Neuron (in vitro differentiated cells): ENCODE measurements at regions not wholly inside any gene's neighbourhood (a gene's known extent, or its start where the extent isn't known, plus 50 kb on each side); places are given as distances from the start of the nearest gene placed in this dataset.
"Not testable (repeated sequence)": the region's sequence is repeated elsewhere in the genome, so short reads cannot be mapped to it uniquely, and the experiment has no call there.

Experiments used
- H2AFZ ChIP-seq: one replicate; pipeline ENCODE4 v1.6.1; 2013; ENCODE audit warnings: low read depth, mild to moderate bottlenecking, inconsistent platforms, low read length, moderate library complexity
- H3K27me3 ChIP-seq: one replicate; pipeline ENCODE4 v1.6.1; 2013; ENCODE audit warnings: low read length; ENCODE audit not compliant: insufficient read depth
- H3K36me3 ChIP-seq: one replicate; pipeline ENCODE4 v1.6.1; 2013; ENCODE audit warnings: low read length; ENCODE audit not compliant: insufficient read depth
- H3K4me1 ChIP-seq: one replicate; pipeline ENCODE4 v1.6.1; 2013; ENCODE audit warnings: low read length; ENCODE audit not compliant: insufficient read depth
- H3K4me3 ChIP-seq: 2 replicates; pipeline ENCODE4 v1.5.1; 2013; ENCODE audit warnings: mild to moderate bottlenecking, low read length, moderate library complexity
- H3K9me3 ChIP-seq: one replicate; pipeline ENCODE4 v1.6.1; 2013; ENCODE audit warnings: low read length

DNA sequence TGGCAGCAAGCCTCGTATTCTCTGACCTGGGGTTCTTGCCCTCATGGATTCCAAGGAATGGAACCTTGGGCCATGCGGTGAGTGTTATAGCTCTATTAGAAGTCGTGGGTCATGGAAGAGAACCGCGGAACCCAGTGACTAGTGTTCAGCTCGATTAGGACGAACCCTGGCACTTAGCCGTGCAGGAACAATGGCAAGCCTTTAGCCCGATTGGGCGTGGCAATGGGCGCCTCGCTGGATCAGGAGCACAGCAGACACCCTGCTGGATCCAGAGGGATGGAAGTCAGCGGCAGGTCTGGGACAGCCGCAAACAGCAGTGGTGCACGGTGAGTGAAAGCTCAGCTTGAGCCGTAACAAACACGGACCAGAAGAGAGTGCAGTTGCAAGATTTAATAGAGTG lies 1053.9 kb upstream of the SLIT2 start:
- H3K36me3 ChIP-seq, H3K27me3 ChIP-seq: not testable (repeated sequence)

DNA sequence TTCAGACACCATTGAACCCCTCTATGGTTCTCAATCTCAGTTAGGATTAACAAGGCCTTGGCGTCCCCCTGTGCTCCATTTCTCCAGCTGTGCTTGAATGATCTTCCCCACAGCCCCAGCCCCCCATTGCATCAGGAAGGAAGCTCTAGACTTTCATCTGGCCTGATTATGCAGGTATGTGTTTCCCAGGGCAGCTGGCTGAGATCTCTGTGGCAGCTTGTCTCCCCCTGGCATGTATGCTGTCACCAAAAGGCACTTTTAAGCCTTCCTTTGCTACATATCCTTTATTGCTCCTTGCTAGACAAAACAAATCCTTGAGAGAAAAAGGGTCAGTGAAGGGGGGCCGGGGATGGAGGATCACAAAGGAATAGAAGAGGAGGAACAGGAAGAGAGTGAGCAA lies 1056.0 kb upstream of the SLIT2 start:
- Histone ChIP-seq H3K27me3 (no peaks in the 10 kb centered on the region), H3K4me1 (peaks cover 32% of the 10 kb centered on the region), H3K4me3 (no peak overlapping the region), H3K9me3 (no peaks in the 10 kb centered on the region), H2AFZ (no peak overlapping the region), H3K36me3 (no peaks in the 10 kb centered on the region)

More for the DNA sequence above, 1053.9 kb upstream of the SLIT2 start:
- H2AFZ ChIP-seq, H3K9me3 ChIP-seq, H3K4me3 ChIP-seq: not testable (repeated sequence)
- H3K4me1 ChIP-seq, result peaks cover 17% of the 10 kb centered on the region

DNA sequence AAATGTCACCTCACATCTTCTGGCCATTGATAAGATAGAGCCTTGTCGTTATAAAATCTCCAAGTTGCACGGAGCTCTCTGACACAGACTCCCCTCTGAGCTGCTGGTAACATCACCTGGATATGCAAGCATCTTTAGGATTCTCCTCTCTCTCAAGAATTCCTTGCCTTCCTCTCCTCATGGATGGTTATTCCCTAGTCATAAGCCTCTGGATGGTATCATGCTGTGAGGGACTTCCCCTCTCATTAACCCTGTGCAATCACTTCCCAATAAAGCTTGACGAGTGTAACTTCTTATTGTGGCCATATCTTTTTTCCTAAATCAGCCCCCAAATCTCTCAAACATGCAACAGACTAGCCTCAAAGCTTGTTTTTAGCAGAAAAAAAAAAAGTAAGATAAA lies 1057.0 kb upstream of the SLIT2 start:
- no peaks in the 10 kb centered on the region for H3K36me3 ChIP-seq
- H3K4me1 ChIP-seq, result peaks cover 32% of the 10 kb centered on the region
- no peak overlapping the region for H3K4me3 ChIP-seq
- no peak overlapping the region for H2AFZ ChIP-seq
- H3K9me3 ChIP-seq, result no peaks in the 10 kb centered on the region
- no peaks in the 10 kb centered on the region for H3K27me3 ChIP-seq

DNA sequence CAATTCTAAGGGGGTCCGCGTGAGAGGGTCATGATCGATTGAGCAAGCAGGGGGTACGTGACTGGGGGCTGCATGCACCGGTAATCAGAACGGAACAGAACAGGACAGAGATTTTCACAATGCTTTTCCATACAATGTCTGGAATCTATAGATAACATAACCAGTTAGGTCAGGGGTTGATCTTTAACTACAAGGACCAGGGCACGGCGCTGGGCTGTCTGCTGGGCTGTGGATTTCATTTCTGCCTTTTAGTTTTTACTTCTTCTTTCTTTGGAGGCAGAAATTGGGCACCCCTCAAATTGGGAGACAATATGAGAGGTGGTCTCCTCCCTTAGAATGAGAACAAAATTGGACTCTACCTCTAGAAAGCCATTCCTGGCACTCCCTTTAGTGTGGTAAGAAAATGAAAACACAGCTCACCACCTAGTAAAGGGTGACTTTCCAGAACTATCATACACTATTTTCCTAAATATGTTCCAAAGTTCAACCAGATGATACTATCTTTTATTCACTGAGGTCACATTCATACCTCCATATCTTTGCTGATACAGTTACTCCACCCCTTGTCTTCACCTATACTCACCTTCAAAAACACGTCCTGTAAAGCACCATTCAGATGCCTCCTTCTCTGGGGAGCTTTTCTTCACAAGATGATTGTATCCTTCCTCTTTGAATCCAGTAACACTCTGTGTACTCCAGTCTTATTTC lies 1058.3 kb upstream of the SLIT2 start:
- peaks cover 32% of the 10 kb centered on the region for H3K4me1 ChIP-seq
- no peaks in the 10 kb centered on the region for H3K27me3 ChIP-seq
- no peaks in the 10 kb centered on the region for H3K36me3 ChIP-seq
- no peaks in the 10 kb centered on the region for H3K9me3 ChIP-seq
- no peak overlapping the region for H2AFZ ChIP-seq
- H3K4me3 ChIP-seq, result no peak overlapping the region

DNA sequence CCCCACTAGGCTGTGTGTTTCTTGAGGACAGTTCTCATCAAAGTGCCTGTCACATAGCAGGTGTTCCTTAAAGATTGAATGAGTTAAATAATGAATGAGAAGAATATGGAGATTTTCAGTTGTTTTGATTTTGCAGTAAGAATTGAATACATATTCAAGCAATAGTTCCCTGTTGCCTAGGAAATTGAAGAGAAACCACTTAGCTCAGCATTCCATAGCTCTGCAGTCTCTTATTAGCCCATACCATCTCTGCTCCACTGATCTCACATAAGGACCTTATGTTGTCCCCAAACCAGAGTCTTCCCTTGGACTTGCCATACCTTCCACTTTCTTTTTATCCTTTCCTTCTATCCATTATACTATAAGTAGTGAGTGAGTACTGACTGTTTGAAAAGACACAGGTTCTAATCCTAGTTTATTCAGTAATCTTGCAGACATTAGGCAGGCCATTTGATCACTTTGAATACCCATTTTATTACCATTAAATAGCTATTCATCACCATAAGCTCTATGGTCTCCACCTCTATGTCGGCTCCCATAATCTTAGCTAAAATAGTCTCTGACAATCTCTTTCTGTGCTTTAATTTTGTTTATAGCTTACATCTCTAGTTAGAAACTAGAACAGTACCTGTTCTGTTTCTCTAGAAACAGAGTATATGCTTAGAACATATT lies 1059.6 kb upstream of the SLIT2 start:
- peaks cover 32% of the 10 kb centered on the region for H3K4me1 ChIP-seq
- no peak overlapping the region for H3K4me3 ChIP-seq
- H3K36me3 ChIP-seq, result no peaks in the 10 kb centered on the region
- H3K9me3 ChIP-seq, result no peaks in the 10 kb centered on the region
- no peak overlapping the region for H2AFZ ChIP-seq
- H3K27me3 ChIP-seq, result no peaks in the 10 kb centered on the region

DNA sequence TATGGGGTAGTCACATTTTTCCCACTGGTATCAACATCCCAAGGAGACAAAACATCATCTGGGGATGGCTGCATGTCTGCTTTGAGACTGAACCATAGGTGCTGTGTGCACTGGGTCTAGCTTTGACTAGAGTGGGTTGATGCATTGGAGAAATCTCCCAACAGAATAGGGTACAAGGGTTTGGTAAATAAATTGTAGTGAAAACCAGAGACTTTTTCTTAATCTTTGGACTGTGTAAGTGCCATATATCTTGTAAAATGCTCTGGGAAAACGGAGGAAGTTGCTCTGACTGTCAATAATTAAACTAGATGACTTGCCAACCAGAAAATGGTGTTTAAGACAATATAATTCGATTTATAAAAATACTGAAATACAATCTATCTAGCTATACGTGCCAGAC lies 1064.0 kb upstream of the SLIT2 start:
- peak overlapping the region; percentile 3 for H2AFZ ChIP-seq
- no peak overlapping the region for H3K4me3 ChIP-seq
- no peaks in the 10 kb centered on the region for H3K27me3 ChIP-seq
- H3K4me1 ChIP-seq, result peaks cover 16% of the 10 kb centered on the region
- no peaks in the 10 kb centered on the region for H3K36me3 ChIP-seq
- H3K9me3 ChIP-seq, result no peaks in the 10 kb centered on the region

DNA sequence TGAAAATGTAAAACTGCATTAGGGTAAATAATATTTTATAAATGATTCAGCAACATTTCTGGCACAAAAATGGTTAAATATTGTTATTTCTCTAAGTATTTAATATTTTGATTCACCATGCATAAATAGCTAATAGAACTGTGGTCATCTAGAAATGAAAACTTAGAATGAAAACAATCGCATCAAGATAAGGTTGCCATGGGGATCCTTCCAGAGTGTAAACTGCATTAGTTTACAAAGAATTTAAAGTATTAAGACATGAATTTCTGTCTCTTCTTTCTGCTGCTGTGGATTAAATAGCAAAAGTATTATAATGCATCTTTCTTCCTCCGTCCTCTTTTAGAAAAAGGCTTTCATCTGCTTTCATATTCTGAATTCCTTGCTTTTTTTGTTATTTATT lies 1064.6 kb upstream of the SLIT2 start:
- Histone ChIP-seq H3K36me3 (no peaks in the 10 kb centered on the region), H2AFZ (no peak overlapping the region), H3K4me3 (no peak overlapping the region), H3K9me3 (no peaks in the 10 kb centered on the region), H3K4me1 (peaks cover 10% of the 10 kb centered on the region), H3K27me3 (no peaks in the 10 kb centered on the region)

DNA sequence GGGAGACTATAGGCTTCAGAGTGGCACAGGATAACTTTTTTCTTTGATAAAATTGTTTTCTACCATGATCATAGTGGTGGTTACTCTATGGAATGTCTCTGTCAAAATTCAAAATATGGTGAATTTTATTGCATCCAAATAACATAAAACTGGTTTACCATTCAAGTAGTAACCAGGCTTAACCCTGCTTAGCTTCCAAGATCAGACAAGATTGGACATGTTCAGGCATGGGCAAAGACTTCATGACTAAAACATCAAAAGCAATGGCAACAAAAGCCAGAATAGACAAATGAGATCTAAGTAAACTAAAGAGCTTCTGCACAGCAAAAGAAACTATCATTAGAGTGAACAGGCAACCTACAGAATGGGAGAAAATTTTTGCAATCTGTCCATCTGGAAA lies 1070.1 kb upstream of the SLIT2 start:
- not testable (repeated sequence) for H3K4me3 ChIP-seq, H3K4me1 ChIP-seq, H3K9me3 ChIP-seq, H3K27me3 ChIP-seq, H2AFZ ChIP-seq, H3K36me3 ChIP-seq

DNA sequence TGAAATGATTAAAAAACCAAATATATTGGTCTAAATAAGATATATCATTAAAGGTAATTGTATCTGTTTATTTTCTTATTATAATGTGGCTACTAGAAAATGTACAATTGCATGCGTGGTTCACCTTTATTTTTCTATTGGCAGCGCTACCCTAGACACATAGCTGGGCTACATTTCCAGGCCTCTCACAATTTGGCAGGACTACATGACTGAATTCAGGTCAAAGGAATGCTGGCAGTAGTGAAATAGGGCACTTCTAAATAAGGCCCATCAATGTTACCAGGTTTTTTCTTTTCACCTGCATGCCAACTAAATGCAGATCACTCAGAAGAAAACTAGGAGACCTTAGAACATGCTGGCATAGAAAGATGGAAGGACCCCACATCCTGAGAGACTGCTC lies 1072.9 kb upstream of the SLIT2 start:
- H3K36me3 ChIP-seq, result no peaks in the 10 kb centered on the region

DNA sequence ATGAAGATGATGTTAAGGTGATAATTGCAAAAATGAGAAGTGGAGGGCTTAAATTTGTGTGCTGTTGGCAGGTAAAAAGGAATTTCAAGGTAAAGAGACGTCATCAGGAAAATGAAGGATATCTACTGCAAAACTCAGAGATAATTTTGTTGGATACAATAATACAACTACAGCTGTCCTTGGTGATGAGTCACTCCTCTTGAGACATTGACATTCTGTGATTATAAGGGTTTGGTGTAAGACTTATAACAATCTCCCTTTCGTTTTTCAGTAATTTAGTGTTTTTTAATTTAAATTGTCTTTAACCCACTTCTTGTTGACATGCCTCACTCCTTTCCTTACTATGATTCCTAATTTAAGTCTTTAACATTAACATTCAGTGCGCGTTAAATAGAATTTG lies 1074.1 kb upstream of the SLIT2 start:
- H3K4me3 ChIP-seq, result no peak overlapping the region
- peaks cover 3% of the 10 kb centered on the region for H3K4me1 ChIP-seq
- no peak overlapping the region for H2AFZ ChIP-seq
- no peaks in the 10 kb centered on the region for H3K27me3 ChIP-seq
- no peaks in the 10 kb centered on the region for H3K9me3 ChIP-seq
- no peaks in the 10 kb centered on the region for H3K36me3 ChIP-seq

More for the DNA sequence above, 1072.9 kb upstream of the SLIT2 start:
- no peaks in the 10 kb centered on the region for H3K9me3 ChIP-seq
- peaks cover 3% of the 10 kb centered on the region for H3K4me1 ChIP-seq
- no peak overlapping the region for H3K4me3 ChIP-seq
- no peaks in the 10 kb centered on the region for H3K27me3 ChIP-seq
- H2AFZ ChIP-seq, result no peak overlapping the region

DNA sequence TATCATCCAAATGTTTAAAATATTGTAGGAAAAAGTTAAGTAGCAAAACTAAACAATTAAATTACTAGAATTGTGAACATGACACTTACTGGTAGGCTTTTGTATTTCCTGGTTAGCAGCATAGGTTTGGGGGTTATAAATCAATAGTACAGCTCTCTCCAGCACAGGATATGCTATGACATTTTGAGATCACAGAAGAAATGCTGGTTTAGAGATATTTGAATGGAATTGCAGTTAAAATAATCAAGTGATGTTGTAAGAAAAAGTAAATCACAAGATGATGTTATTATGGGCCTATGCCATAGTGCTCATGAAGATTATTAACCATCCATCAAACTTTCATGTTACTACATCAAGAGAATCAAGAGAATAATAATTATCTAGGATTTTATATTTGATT lies 1079.9 kb upstream of the SLIT2 start:
- no peaks in the 10 kb centered on the region for H3K36me3 ChIP-seq
- H3K9me3 ChIP-seq, result no peaks in the 10 kb centered on the region
- H3K4me1 ChIP-seq, result no peaks in the 10 kb centered on the region
- H3K27me3 ChIP-seq, result no peaks in the 10 kb centered on the region
- no peak overlapping the region for H3K4me3 ChIP-seq
- no peak overlapping the region for H2AFZ ChIP-seq

DNA sequence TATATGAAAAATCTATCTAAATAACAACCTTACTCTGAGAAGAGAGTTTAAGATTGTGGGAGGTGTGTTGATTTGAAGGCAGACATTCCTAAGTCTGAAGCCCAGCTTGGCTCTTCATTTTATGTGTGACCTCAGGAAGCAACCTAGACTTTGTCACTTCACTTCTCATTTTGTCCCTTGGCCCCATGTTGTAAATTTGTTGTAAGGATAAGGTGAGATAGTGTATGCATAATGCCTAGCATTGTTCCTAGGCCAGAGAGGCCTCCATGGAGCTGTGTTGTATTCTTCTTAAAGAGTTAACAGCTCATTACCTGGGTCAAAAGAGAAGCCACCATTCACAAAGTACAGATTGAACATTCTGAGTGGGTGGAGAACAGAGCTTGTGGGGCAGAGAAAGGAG lies 1084.4 kb upstream of the SLIT2 start:
- H3K27me3 ChIP-seq, result no peaks in the 10 kb centered on the region
- no peaks in the 10 kb centered on the region for H3K9me3 ChIP-seq
- no peak overlapping the region for H2AFZ ChIP-seq
- no peak overlapping the region for H3K4me3 ChIP-seq
- no peaks in the 10 kb centered on the region for H3K36me3 ChIP-seq
- H3K4me1 ChIP-seq, result no peaks in the 10 kb centered on the region

DNA sequence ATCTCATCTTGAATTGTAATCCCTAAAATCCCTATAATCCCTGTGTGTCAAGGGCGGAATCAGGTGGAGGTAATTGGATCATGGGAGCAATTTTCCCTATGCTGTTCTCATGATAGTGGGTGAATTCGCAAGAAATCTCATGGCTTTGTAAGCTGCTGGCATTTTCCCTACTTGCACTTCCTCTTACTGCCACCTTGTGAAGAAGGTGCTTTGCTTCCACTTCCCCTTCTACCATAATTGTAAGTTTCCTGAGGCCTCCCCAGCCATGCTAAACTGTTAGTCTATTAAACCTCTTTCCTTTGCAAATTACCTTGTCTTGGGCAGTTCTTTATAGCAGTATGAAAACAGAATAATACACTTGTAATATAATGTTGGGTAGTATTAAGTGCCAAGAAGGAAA lies 1087.4 kb upstream of the SLIT2 start:
- Histone ChIP-seq H3K9me3 (no peaks in the 10 kb centered on the region), H3K36me3 (no peaks in the 10 kb centered on the region), H3K4me3 (no peak overlapping the region), H2AFZ (no peak overlapping the region), H3K4me1 (no peaks in the 10 kb centered on the region), H3K27me3 (no peaks in the 10 kb centered on the region)

DNA sequence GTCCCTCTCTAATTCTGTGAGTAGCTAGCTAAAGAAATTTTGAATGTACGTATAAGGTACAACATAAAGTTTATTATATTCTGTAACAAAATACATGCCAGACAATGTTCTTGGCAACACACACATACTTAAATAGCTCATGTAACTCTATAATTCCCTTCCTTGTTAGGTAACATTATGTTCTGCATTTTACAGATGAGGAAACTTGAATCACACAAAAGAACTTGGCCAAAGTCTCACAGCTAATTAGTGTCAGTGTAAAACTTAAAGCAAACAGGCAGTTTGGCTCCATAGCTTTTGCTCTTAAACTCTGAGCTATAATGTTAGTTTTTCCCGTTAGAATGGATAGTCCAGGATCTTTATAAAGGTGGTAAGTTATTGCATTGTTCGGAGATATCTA lies 1091.8 kb upstream of the SLIT2 start:
- Histone ChIP-seq H3K36me3 (no peaks in the 10 kb centered on the region), H3K9me3 (peaks cover 2% of the 10 kb centered on the region), H3K27me3 (no peaks in the 10 kb centered on the region), H3K4me1 (no peaks in the 10 kb centered on the region), H3K4me3 (no peak overlapping the region), H2AFZ (no peak overlapping the region)
